OCI-LY1 (cell line): ENCODE measurements at regions not wholly inside any gene's neighbourhood (a gene's known extent, or its start where the extent isn't known, plus 50 kb on each side); places are given as distances from the start of the nearest gene placed in this dataset.

Experiments used
- EZH2 ChIP-seq: fragments of 200-600 bp; sonication (generic), shearing (Covaris generic); IDR thresholded peaks from 2 replicates; pipeline ENCODE4 v1.8.0; 2017; ENCODE audit warnings: borderline replicate concordance, mixed run types, mild to moderate bottlenecking, antibody characterized with exemption, low read length, moderate library complexity, mixed read lengths
- TF ChIP-seq, protein P1 (sequence below): fragments of 200-600 bp; sonication (generic), shearing (Covaris generic); IDR thresholded peaks from 2 replicates; pipeline ENCODE4 v1.5.1; 2017; ENCODE audit warnings: mild to moderate bottlenecking, antibody characterized with exemption, low read length, moderate library complexity, mixed read lengths

DNA sequence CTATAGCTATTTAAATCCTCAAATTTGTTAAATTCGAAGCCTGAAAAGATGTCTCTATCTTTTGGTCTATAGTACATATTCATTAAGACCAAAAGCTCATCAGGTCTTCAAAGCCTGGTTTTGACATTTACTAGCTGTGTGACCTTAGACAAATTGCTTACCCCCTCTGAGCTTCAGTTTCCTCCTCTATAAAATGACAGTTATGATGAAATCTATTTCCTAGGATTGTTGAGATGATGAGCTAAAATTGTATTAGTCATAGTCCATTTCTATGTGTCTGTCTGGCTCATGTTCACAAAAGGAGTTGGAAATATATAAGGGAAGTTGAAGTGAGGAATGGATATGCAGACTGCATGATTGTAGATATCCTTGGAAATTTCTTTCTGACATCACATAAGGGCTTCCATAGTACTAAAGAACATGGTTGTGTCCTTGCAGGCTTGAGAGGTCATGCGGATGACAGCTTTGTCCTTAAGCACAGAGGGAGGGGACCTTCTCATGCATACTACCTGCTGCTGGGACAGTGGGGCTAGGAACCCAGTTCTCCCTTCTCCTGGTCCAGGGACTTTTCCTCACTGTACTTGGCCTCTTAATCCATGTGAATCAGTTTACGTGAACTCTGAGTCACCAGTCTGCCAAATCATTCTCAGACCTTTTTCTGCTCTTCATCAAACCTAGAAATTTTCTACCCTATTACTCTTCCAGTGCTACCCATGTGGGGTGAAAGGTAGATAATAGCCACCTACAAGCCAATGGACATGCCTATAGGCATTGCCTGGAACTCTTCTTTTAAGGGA, 487.5 kb upstream of the SALL1 start:
- TF ChIP-seq, protein P1, sequence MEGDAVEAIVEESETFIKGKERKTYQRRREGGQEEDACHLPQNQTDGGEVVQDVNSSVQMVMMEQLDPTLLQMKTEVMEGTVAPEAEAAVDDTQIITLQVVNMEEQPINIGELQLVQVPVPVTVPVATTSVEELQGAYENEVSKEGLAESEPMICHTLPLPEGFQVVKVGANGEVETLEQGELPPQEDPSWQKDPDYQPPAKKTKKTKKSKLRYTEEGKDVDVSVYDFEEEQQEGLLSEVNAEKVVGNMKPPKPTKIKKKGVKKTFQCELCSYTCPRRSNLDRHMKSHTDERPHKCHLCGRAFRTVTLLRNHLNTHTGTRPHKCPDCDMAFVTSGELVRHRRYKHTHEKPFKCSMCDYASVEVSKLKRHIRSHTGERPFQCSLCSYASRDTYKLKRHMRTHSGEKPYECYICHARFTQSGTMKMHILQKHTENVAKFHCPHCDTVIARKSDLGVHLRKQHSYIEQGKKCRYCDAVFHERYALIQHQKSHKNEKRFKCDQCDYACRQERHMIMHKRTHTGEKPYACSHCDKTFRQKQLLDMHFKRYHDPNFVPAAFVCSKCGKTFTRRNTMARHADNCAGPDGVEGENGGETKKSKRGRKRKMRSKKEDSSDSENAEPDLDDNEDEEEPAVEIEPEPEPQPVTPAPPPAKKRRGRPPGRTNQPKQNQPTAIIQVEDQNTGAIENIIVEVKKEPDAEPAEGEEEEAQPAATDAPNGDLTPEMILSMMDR: no peak
- TF ChIP-seq EZH2: no peak
